Umbilical cord (tissue), 1 donor: ENCODE measurements at regions not wholly inside any gene's neighbourhood (a gene's known extent, or its start where the extent isn't known, plus 50 kb on each side); places are given as distances from the start of the nearest gene placed in this dataset.

Experiments used
- DNase-seq: peaks from one replicate; pipeline ENCODE4 v3.0.0-alpha.2; 2015; ENCODE audit warnings: low spot score

GRCh38 chr11:134008634-134009071 is 51.9 kb upstream of the IGSF9B start:
- DNase-seq = peak; percentile 62

- DNase-seq = no peak
Observed at GRCh38 chr11:134013518-134013917, 55.4 kb upstream of the JAM3 start.

- DNase-seq = no peak
Observed at GRCh38 chr11:134014511-134014910, 54.4 kb upstream of the JAM3 start.

- peak; percentile 75 for DNase-seq
Observed at GRCh38 chr11:134015556-134015955, 53.3 kb upstream of the JAM3 start.

GRCh38 chr11:134017511-134018430 is 51.1 kb upstream of the JAM3 start:
- no peak for DNase-seq
